Activated T-cell treated with anti-CD3 and anti-CD28 coated beads, Interleukin-2, amount 50 U/mL, for 24 hours (primary cell): ENCODE measurements at regions not wholly inside any gene's neighbourhood (a gene's known extent, or its start where the extent isn't known, plus 50 kb on each side); places are given as distances from the start of the nearest gene placed in this dataset.
"Not testable (repeated sequence)": the region's sequence is repeated elsewhere in the genome, so short reads cannot be mapped to it uniquely, and the experiment has no call there.

ENCODE experiments used
- DNase-seq: peaks from one replicate; pipeline ENCODE4 v3.0.0-alpha.2; 2020
- H3K27ac Mint-ChIP-seq: 2 replicates; pipeline ENCODE4 v1.8.0; 2020; ENCODE audit warnings: mild to moderate bottlenecking, mixed read lengths
- H3K27me3 Mint-ChIP-seq: 2 replicates; pipeline ENCODE4 v1.8.0; 2020; ENCODE audit warnings: mixed read lengths
- H3K36me3 Mint-ChIP-seq: 2 replicates; pipeline ENCODE4 v1.8.0; 2020; ENCODE audit warnings: low read depth, mixed read lengths
- H3K4me1 Mint-ChIP-seq: 2 replicates; pipeline ENCODE4 v1.8.0; 2020; ENCODE audit warnings: low read depth, mixed read lengths
- H3K4me3 Mint-ChIP-seq: 2 replicates; pipeline ENCODE4 v1.8.0; 2020; ENCODE audit warnings: mild to moderate bottlenecking, moderate library complexity, mixed read lengths
- H3K9me3 Mint-ChIP-seq: 2 replicates; pipeline ENCODE4 v1.8.0; 2020; ENCODE audit warnings: mixed read lengths

GRCh38 chr4:102397056-102397455 is 51.8 kb upstream of the SLC39A8 start:
- H3K36me3 Mint-ChIP-seq, H3K27ac Mint-ChIP-seq, DNase-seq, H3K4me3 Mint-ChIP-seq, H3K9me3 Mint-ChIP-seq, H3K27me3 Mint-ChIP-seq, H3K4me1 Mint-ChIP-seq: not testable (repeated sequence)

DNA sequence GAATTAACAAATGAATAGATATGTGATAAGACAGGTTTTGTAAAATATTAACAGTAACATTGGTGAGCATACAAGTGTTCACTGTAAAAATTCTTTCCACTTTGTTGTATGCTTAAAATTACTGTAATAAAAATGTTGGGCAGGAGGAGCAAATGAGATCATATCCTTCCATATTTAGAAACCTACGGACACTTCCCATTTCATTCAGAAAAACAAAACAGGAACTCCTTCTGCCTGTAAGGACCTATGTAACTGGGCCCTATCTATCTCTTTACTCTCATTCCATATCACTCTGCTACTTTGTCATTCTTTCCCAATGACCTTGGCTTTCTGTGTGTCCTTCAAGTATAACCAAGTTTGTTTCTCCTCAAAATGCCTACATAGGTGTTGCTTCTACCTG is 53.7 kb upstream of the SLC39A8 start:
- Mint-ChIP-seq H3K27ac (no peak overlapping the region), H3K4me1 (no peaks in the 10 kb centered on the region), H3K27me3 (no peaks in the 10 kb centered on the region), H3K36me3 (no peaks in the 10 kb centered on the region), H3K4me3 (no peak overlapping the region), H3K9me3 (no peaks in the 10 kb centered on the region)
- DNase-seq: no peak

GRCh38 chr4:102400898-102401297 is 55.6 kb upstream of the SLC39A8 start:
- Mint-ChIP-seq H3K27me3 (no peaks in the 10 kb centered on the region), H3K36me3 (no peaks in the 10 kb centered on the region), H3K4me3 (no peak overlapping the region), H3K27ac (no peak overlapping the region), H3K9me3 (no peaks in the 10 kb centered on the region), H3K4me1 (no peaks in the 10 kb centered on the region)
- DNase-seq: no peak

GRCh38 chr4:102402223-102402622 is 56.9 kb upstream of the SLC39A8 start:
- Mint-ChIP-seq H3K4me1 (no peaks in the 10 kb centered on the region), H3K27ac (no peak overlapping the region), H3K36me3 (no peaks in the 10 kb centered on the region), H3K4me3 (no peak overlapping the region), H3K9me3 (no peaks in the 10 kb centered on the region), H3K27me3 (no peaks in the 10 kb centered on the region)
- DNase-seq: no peak

GRCh38 chr4:102403116-102403515 is 57.8 kb upstream of the SLC39A8 start:
- H3K27me3 Mint-ChIP-seq: no peaks in the 10 kb centered on the region
- no peak for DNase-seq
- no peak overlapping the region for H3K4me3 Mint-ChIP-seq
- no peaks in the 10 kb centered on the region for H3K9me3 Mint-ChIP-seq
- H3K27ac Mint-ChIP-seq: no peak overlapping the region
- H3K4me1 Mint-ChIP-seq: no peaks in the 10 kb centered on the region
- no peaks in the 10 kb centered on the region for H3K36me3 Mint-ChIP-seq

DNA sequence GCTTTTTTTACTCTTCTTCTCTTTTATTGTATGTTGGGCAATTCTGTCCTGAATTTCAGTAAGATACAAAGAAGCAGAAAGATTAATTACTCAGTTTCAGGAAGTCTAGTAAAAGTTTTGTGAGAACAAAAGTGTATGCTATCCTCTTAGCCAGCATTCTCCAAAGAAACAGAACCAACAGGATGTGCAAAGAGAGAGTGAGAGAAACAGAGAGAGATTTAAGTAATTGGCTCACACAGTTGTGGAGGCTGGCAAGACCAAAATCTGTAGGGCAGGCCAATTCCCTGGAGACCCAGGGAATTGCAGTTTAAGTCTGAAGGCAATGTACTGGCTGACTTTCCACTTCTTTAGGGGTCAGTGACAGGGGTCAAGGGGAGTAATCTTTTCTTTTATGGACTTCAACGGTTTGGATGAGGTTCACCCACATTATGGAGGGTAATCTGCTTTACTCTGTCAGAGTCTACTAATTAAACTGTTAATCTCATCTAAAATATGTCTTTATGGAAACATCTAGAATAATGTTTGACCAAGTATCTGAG is 59.2 kb upstream of the SLC39A8 start:
- Mint-ChIP-seq H3K27ac (no peak overlapping the region), H3K9me3 (no peaks in the 10 kb centered on the region), H3K4me1 (no peaks in the 10 kb centered on the region), H3K36me3 (no peaks in the 10 kb centered on the region), H3K4me3 (no peak overlapping the region), H3K27me3 (no peaks in the 10 kb centered on the region)
- DNase-seq: no peak

DNA sequence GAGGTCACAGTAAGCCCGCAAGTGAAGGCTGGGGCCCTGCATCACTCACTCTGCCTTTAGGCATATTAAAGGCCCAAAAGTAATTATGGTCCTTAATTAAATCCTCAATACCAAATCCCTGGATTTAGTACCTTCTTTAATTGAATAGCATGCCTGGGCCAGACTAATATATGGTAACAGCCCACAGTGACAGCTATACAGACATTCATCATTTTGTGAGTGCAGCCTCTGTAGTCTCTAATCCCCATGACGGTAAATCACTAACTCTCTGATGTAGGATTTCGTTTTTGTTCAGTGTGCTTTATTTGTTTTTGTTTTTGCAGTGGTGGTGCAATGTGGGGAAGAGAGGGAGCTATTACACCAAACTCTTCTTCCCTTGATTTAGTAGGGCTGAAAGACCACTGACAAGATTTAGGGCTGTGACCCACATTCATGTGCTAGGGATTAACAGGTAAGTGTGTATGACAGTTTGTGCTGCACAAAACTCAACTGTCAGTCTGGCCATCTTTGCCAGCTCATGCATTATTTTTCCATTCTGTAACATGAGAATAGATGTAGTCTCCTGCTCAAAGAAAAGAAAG is 60.6 kb upstream of the SLC39A8 start:
- no peak overlapping the region for H3K4me3 Mint-ChIP-seq
- DNase-seq: no peak
- no peaks in the 10 kb centered on the region for H3K9me3 Mint-ChIP-seq
- no peak overlapping the region for H3K27ac Mint-ChIP-seq
- no peaks in the 10 kb centered on the region for H3K36me3 Mint-ChIP-seq
- H3K27me3 Mint-ChIP-seq: no peaks in the 10 kb centered on the region
- H3K4me1 Mint-ChIP-seq: no peaks in the 10 kb centered on the region

GRCh38 chr4:102410884-102411283 is 65.6 kb upstream of the SLC39A8 start:
- not testable (repeated sequence) for H3K4me1 Mint-ChIP-seq, H3K27me3 Mint-ChIP-seq, H3K9me3 Mint-ChIP-seq, H3K27ac Mint-ChIP-seq, H3K36me3 Mint-ChIP-seq, H3K4me3 Mint-ChIP-seq, DNase-seq

GRCh38 chr4:102411408-102411807 is 66.1 kb upstream of the SLC39A8 start:
- Mint-ChIP-seq H3K4me3 (no peak overlapping the region), H3K27me3 (no peaks in the 10 kb centered on the region), H3K27ac (no peak overlapping the region), H3K9me3 (no peaks in the 10 kb centered on the region), H3K36me3 (no peaks in the 10 kb centered on the region), H3K4me1 (no peaks in the 10 kb centered on the region)
- no peak for DNase-seq

GRCh38 chr4:102416765-102417164 is 71.5 kb upstream of the SLC39A8 start:
- Mint-ChIP-seq H3K4me3 (no peak overlapping the region), H3K27ac (no peak overlapping the region), H3K27me3 (no peaks in the 10 kb centered on the region), H3K36me3 (no peaks in the 10 kb centered on the region), H3K9me3 (no peaks in the 10 kb centered on the region), H3K4me1 (no peaks in the 10 kb centered on the region)
- DNase-seq: no peak

- H3K9me3 Mint-ChIP-seq: no peaks in the 10 kb centered on the region
- no peak overlapping the region for H3K27ac Mint-ChIP-seq
These were observed 75.5 kb upstream of the SLC39A8 start for GRCh38 chr4:102420563-102421398.

GRCh38 chr4:102422843-102423242 is 77.6 kb upstream of the SLC39A8 start:
- no peaks in the 10 kb centered on the region for H3K9me3 Mint-ChIP-seq
- no peaks in the 10 kb centered on the region for H3K27me3 Mint-ChIP-seq
- peaks cover 3% of the 10 kb centered on the region for H3K4me1 Mint-ChIP-seq
- H3K4me3 Mint-ChIP-seq: no peak overlapping the region
- no peak overlapping the region for H3K27ac Mint-ChIP-seq
- no peaks in the 10 kb centered on the region for H3K36me3 Mint-ChIP-seq
- DNase-seq: no peak

More at GRCh38 chr4:102420563-102421398, 75.5 kb upstream of the SLC39A8 start:
- H3K4me1 Mint-ChIP-seq: peaks cover 3% of the 10 kb centered on the region
- H3K36me3 Mint-ChIP-seq: no peaks in the 10 kb centered on the region
- no peak overlapping the region for H3K4me3 Mint-ChIP-seq
- no peaks in the 10 kb centered on the region for H3K27me3 Mint-ChIP-seq
- DNase-seq: no peak

DNA sequence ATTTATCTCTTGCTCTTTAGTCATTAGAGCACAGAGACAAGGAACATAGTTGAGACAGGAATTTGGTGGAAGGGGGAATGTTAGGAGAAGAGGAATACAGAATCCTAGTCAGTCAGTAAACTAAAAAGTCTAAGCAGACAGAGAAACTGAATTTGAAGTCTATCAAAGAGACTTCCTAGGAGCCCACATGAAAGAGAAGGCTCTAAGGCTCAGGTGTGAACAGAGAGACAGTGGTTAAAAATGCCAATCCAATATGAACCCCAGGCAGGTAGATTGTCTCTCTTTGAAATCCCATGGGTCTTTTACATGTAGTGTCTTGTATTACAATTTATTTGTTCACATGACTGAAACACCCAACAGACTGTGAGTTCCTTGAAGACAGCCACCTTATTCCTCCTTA is 77.8 kb upstream of the NFKB1 start:
- Mint-ChIP-seq H3K27me3 (no peaks in the 10 kb centered on the region), H3K9me3 (no peaks in the 10 kb centered on the region), H3K4me3 (no peak overlapping the region), H3K4me1 (peaks cover 3% of the 10 kb centered on the region), H3K27ac (no peak overlapping the region), H3K36me3 (no peaks in the 10 kb centered on the region)
- DNase-seq: no peak

DNA sequence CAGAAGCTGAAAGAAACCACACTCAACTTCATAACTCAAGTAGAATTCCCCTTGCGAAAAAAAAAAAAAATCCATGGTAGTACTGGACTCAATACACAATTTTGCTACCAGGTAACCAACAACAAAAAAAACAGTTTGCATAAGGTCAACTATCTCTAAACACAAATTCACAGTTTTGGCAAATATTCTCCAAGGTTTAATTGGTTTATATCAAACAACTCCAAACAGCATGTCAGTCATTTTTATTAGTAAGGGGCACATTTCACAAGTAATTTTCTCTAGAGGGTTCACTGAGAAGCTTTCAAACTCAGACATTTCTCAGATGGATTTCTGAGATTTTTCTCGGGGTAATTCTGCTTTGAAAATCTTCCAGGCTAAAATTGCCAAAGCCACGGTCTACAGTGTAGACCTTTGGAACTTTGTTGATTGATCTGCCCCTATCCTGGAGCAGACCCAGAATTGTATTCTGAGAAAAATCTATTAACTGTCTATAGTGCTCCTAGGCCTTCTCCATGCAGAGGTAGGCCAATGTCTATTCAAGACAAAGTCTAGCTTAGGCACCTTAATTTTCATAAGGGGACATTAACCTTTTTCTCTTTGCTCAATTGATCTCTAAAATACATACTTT is 73.7 kb upstream of the NFKB1 start:
- Mint-ChIP-seq H3K27me3 (no peaks in the 10 kb centered on the region), H3K9me3 (no peaks in the 10 kb centered on the region), H3K27ac (no peak overlapping the region), H3K36me3 (peaks cover 4% of the 10 kb centered on the region), H3K4me3 (no peak overlapping the region), H3K4me1 (peaks cover 15% of the 10 kb centered on the region)
- no peak for DNase-seq

GRCh38 chr4:102428122-102428521 is 73.0 kb upstream of the NFKB1 start:
- H3K9me3 Mint-ChIP-seq: no peaks in the 10 kb centered on the region

More at GRCh38 chr4:102428122-102428521, 73.0 kb upstream of the NFKB1 start:
- DNase-seq: no peak
- Mint-ChIP-seq H3K27ac (no peak overlapping the region), H3K4me1 (peaks cover 13% of the 10 kb centered on the region), H3K36me3 (peaks cover 4% of the 10 kb centered on the region), H3K27me3 (no peaks in the 10 kb centered on the region), H3K4me3 (no peak overlapping the region)
